HG02642 (cell line): ENCODE measurements at regions not wholly inside any gene's neighbourhood (a gene's known extent, or its start where the extent isn't known, plus 50 kb on each side); places are given as distances from the start of the nearest gene placed in this dataset.
"Not testable (repeated sequence)": the region's sequence is repeated elsewhere in the genome, so short reads cannot be mapped to it uniquely, and the experiment has no call there.

Experiments used
- ATAC-seq: cut with Tn5 transposase; IDR thresholded peaks from one replicate; pipeline ENCODE4 v1.9.1; 2021; ENCODE audit warnings: mild to moderate bottlenecking; ENCODE audit not compliant: unreplicated experiment, poor library complexity

- no peak for ATAC-seq
These were observed 503.8 kb downstream of the SETD4 start for GRCh38 chr21:35556536-35556935.

GRCh38 chr21:35552483-35552882, 503.4 kb upstream of the RUNX1 start:
- not testable (repeated sequence) for ATAC-seq

GRCh38 chr21:35548904-35549615, 500.0 kb upstream of the RUNX1 start:
- ATAC-seq: no peak

GRCh38 chr21:35547946-35548774, 499.1 kb upstream of the RUNX1 start:
- no peak for ATAC-seq

GRCh38 chr21:35543746-35544145, 494.6 kb upstream of the RUNX1 start:
- no peak for ATAC-seq

- no peak for ATAC-seq
These were observed 492.0 kb upstream of the RUNX1 start for GRCh38 chr21:35540950-35541638.

GRCh38 chr21:35538386-35538785, 489.3 kb upstream of the RUNX1 start:
- ATAC-seq: no peak

- ATAC-seq: no peak
These were observed 488.5 kb upstream of the RUNX1 start for GRCh38 chr21:35537604-35538003.

GRCh38 chr21:35533893-35534292, 484.8 kb upstream of the RUNX1 start:
- ATAC-seq: no peak

- ATAC-seq: no peak
These were observed 481.7 kb upstream of the RUNX1 start for GRCh38 chr21:35530766-35531165.

GRCh38 chr21:35529171-35529863, 480.2 kb upstream of the RUNX1 start:
- peak; percentile 58 for ATAC-seq

- peak; percentile 47 for ATAC-seq
These were observed 479.3 kb upstream of the RUNX1 start for GRCh38 chr21:35528116-35529042.

GRCh38 chr21:35527358-35527757, 478.3 kb upstream of the RUNX1 start:
- ATAC-seq: no peak

GRCh38 chr21:35525443-35525842, 476.3 kb upstream of the RUNX1 start:
- ATAC-seq: no peak

GRCh38 chr21:35521852-35522505, 472.9 kb upstream of the RUNX1 start:
- no peak for ATAC-seq

- ATAC-seq: no peak
These were observed 472.2 kb upstream of the RUNX1 start for GRCh38 chr21:35521293-35521692.

GRCh38 chr21:35520856-35521255, 471.8 kb upstream of the RUNX1 start:
- no peak for ATAC-seq

GRCh38 chr21:35520302-35520701, 471.2 kb upstream of the RUNX1 start:
- no peak for ATAC-seq

- no peak for ATAC-seq
These were observed 468.8 kb upstream of the RUNX1 start for GRCh38 chr21:35517865-35518264.
